Loucy (cell line): ENCODE measurements at regions not wholly inside any gene's neighbourhood (a gene's known extent, or its start where the extent isn't known, plus 50 kb on each side); places are given as distances from the start of the nearest gene placed in this dataset.

ENCODE experiments used
- H2AFZ ChIP-seq: fragments of 200-600 bp; sonication (generic); 2 replicates; pipeline ENCODE4 v1.6.0; 2016; ENCODE audit warnings: antibody characterized with exemption, mild to moderate bottlenecking, low read length, moderate library complexity
- H3F3A ChIP-seq: fragments of 200-600 bp; 2 replicates; pipeline ENCODE4 v1.6.0; 2016; ENCODE audit warnings: antibody characterized with exemption, low read depth, mild to moderate bottlenecking
- H3K27me3 ChIP-seq: fragments of 200-600 bp; sonication (generic); 2 replicates; pipeline ENCODE4 v1.6.1; 2014; ENCODE audit warnings: low read length, mild to moderate bottlenecking; ENCODE audit not compliant: insufficient read depth, poor library complexity, severe bottlenecking
- H3K36me3 ChIP-seq: fragments of 200-600 bp; sonication (generic); 2 replicates; pipeline ENCODE4 v1.6.1; 2016; ENCODE audit warnings: low read length; ENCODE audit not compliant: insufficient read depth
- H3K4me1 ChIP-seq: fragments of 200-600 bp; sonication (generic); 2 replicates; pipeline ENCODE4 v1.5.1; 2014; ENCODE audit warnings: low read length, mild to moderate bottlenecking; ENCODE audit not compliant: insufficient read depth, poor library complexity, severe bottlenecking
- H3K4me2 ChIP-seq: fragments of 200-600 bp; sonication (generic); 2 replicates; pipeline ENCODE4 v1.6.0; 2014; ENCODE audit warnings: antibody characterized with exemption, low read length, low read depth, mild to moderate bottlenecking; ENCODE audit not compliant: poor library complexity, severe bottlenecking
- H3K4me3 ChIP-seq: fragments of 200-600 bp; sonication (generic); 2 replicates; pipeline ENCODE4 v1.5.1; 2014; ENCODE audit warnings: low read length, mild to moderate bottlenecking, mixed read lengths; ENCODE audit not compliant: poor library complexity, severe bottlenecking
- H3K79me2 ChIP-seq: fragments of 200-600 bp; sonication (generic); 2 replicates; pipeline ENCODE4 v1.6.1; 2014; ENCODE audit warnings: low read length; ENCODE audit not compliant: insufficient read depth
- H3K9ac ChIP-seq: fragments of 200-600 bp; sonication (generic); 2 replicates; pipeline ENCODE4 v1.6.0; 2014; ENCODE audit warnings: mild to moderate bottlenecking, low read depth, low read length, moderate library complexity; ENCODE audit not compliant: poor library complexity, severe bottlenecking
- H3K9me2 ChIP-seq: fragments of 200-600 bp; sonication (generic); replicated peaks from 2 replicates; pipeline ENCODE4 v1.6.1; 2016; ENCODE audit warnings: low read depth, low read length, mixed read lengths
- H3K9me3 ChIP-seq: fragments of 200-600 bp; sonication (generic); 2 replicates; pipeline ENCODE4 v1.6.1; 2014; ENCODE audit warnings: mild to moderate bottlenecking, antibody characterized with exemption, low read length, low read depth; ENCODE audit not compliant: insufficient read depth
- H4K20me1 ChIP-seq: fragments of 200-600 bp; sonication (generic); 2 replicates; pipeline ENCODE4 v1.6.0; 2014; ENCODE audit warnings: antibody characterized with exemption, low read length, mild to moderate bottlenecking; ENCODE audit not compliant: insufficient read depth, poor library complexity, severe bottlenecking
- CTCF ChIP-seq: fragments of 200-600 bp; sonication (generic); conservative IDR thresholded peaks from 2 replicates; pipeline ENCODE4 v1.5.1; 2014; ENCODE audit warnings: mild to moderate bottlenecking, antibody characterized with exemption, low read length
- EZH2phosphoT487 ChIP-seq: fragments of 200-600 bp; IDR thresholded peaks from 2 replicates; pipeline ENCODE4 v1.6.1; 2018; ENCODE audit warnings: antibody characterized with exemption, mild to moderate bottlenecking, moderate library complexity, borderline replicate concordance

GRCh38 chr15:62444104-62445022, 279.3 kb upstream of the C2CD4B start:
- no peak for TF ChIP-seq CTCF
- no peak for TF ChIP-seq EZH2phosphoT487
- no peaks in the 10 kb centered on the region for H3K9me2 ChIP-seq
- no peak overlapping the region for H3K4me2 ChIP-seq
- no peaks in the 10 kb centered on the region for H3K4me1 ChIP-seq
- H4K20me1 ChIP-seq: no peaks in the 10 kb centered on the region
- no peaks in the 10 kb centered on the region for H3F3A ChIP-seq
- H2AFZ ChIP-seq: no peak overlapping the region
- no peaks in the 10 kb centered on the region for H3K27me3 ChIP-seq
- no peaks in the 10 kb centered on the region for H3K9me3 ChIP-seq
- no peak overlapping the region for H3K4me3 ChIP-seq
- H3K79me2 ChIP-seq: no peaks in the 10 kb centered on the region
- H3K36me3 ChIP-seq: no peaks in the 10 kb centered on the region
- H3K9ac ChIP-seq: no peak overlapping the region

- TF ChIP-seq CTCF (no peak), EZH2phosphoT487 (no peak)
- no peaks in the 10 kb centered on the region for H3F3A ChIP-seq
These were observed 280.2 kb upstream of the C2CD4B start for GRCh38 chr15:62445244-62445643.

GRCh38 chr15:62446984-62447383, 281.9 kb upstream of the C2CD4B start:
- no peaks in the 10 kb centered on the region for H3K27me3 ChIP-seq

More at GRCh38 chr15:62445244-62445643, 280.2 kb upstream of the C2CD4B start:
- Histone ChIP-seq H3K79me2 (no peaks in the 10 kb centered on the region), H3K4me2 (no peak overlapping the region), H3K4me3 (no peak overlapping the region), H3K27me3 (no peaks in the 10 kb centered on the region), H3K9me2 (no peaks in the 10 kb centered on the region), H2AFZ (no peak overlapping the region), H3K4me1 (no peaks in the 10 kb centered on the region), H3K9me3 (no peaks in the 10 kb centered on the region), H3K36me3 (no peaks in the 10 kb centered on the region), H3K9ac (no peak overlapping the region), H4K20me1 (no peaks in the 10 kb centered on the region)

More at GRCh38 chr15:62446984-62447383, 281.9 kb upstream of the C2CD4B start:
- H4K20me1 ChIP-seq: no peaks in the 10 kb centered on the region
- H3K36me3 ChIP-seq: no peaks in the 10 kb centered on the region
- H2AFZ ChIP-seq: no peak overlapping the region
- no peak for TF ChIP-seq EZH2phosphoT487
- TF ChIP-seq CTCF: no peak
- no peak overlapping the region for H3K4me2 ChIP-seq
- H3K4me1 ChIP-seq: no peaks in the 10 kb centered on the region
- H3K4me3 ChIP-seq: no peak overlapping the region
- H3F3A ChIP-seq: no peaks in the 10 kb centered on the region
- no peaks in the 10 kb centered on the region for H3K9me3 ChIP-seq
- no peak overlapping the region for H3K9ac ChIP-seq
- H3K9me2 ChIP-seq: no peaks in the 10 kb centered on the region
- H3K79me2 ChIP-seq: no peaks in the 10 kb centered on the region
